GM12874 (cell line): ENCODE measurements at regions not wholly inside any gene's neighbourhood (a gene's known extent, or its start where the extent isn't known, plus 50 kb on each side); places are given as distances from the start of the nearest gene placed in this dataset.

ENCODE experiments used
- CTCF ChIP-seq: IDR thresholded peaks from 2 replicates; pipeline ENCODE4 v1.5.1; 2011; ENCODE audit warnings: low read depth, mild to moderate bottlenecking, control low read depth, low read length, moderate library complexity; ENCODE audit not compliant: insufficient read depth

GRCh38 chr4:83780053-83780733 lies 244.3 kb downstream of the GPAT3 start:
- no peak for TF ChIP-seq CTCF

- TF ChIP-seq CTCF, result no peak
Measured at GRCh38 chr4:83779103-83780052, 243.5 kb downstream of the GPAT3 start.

- no peak for TF ChIP-seq CTCF
Measured at GRCh38 chr4:83772685-83773084, 236.8 kb downstream of the GPAT3 start.

- TF ChIP-seq CTCF, result peak; percentile 41
Measured at GRCh38 chr4:83771113-83771705, 235.3 kb downstream of the GPAT3 start.

GRCh38 chr4:83768146-83768545 lies 232.2 kb downstream of the GPAT3 start:
- TF ChIP-seq CTCF, result no peak

GRCh38 chr4:83767067-83767466 lies 231.2 kb downstream of the GPAT3 start:
- no peak for TF ChIP-seq CTCF

GRCh38 chr4:83759611-83760010 lies 223.7 kb downstream of the GPAT3 start:
- no peak for TF ChIP-seq CTCF
